Heart left ventricle (tissue), 13 donors: ENCODE measurements at regions not wholly inside any gene's neighbourhood (a gene's known extent, or its start where the extent isn't known, plus 50 kb on each side); places are given as distances from the start of the nearest gene placed in this dataset.

Experiments used
- POLR2A ChIP-seq, 2 donors: fragments of 450-650 bp; IDR thresholded peaks; one replicate each; pipeline ENCODE4 v1.6.1; 2017; ENCODE audit warnings: antibody characterized with exemption in 2 of 2, mild to moderate bottlenecking in 2 of 2, moderate library complexity in 2 of 2
- TF ChIP-seq, protein P1 (sequence below), 12 donors: fragments of 200-600 bp; sonication (generic) in 4 of 12; IDR thresholded peaks; one replicate each; pipeline versions ENCODE4 v1.5.0 to v1.8.0; 2018 to 2022; ENCODE audit warnings: antibody characterized with exemption in 12 of 12, mild to moderate bottlenecking in 5 of 12
- donor health status: ischemic (EF 13 %, LVEDD 7.1; RV severe dilation, severe dysfunction).
- donor health status: DM: no; HTN: yes; CAD: no.
- donor health status: DM: no; HTN: no; CAD: no.
- donor health status: ischemic (EF 25% LVEDD 6.9; RV normal size, moderate dysfunction).
- donor health status: ischemic (EF 25% LVEDD 5.7; RV mildly dilated, moderate dysfunction).
- donor health status: ischemic (EF 35%, LVEDD 5.7; RV mildly dilated, moderate dysfunction).
- donor health status: nonischemic (EF 11% LVEDD 7.7; RV severe dilation, severe dysfunction).
- donor health status: DM: yes; HTN: yes; CAD: no.
- donor health status: PGD.
- donor health status: ischemic (EF 29% LVEDD 5.4; RV normal size, mild dysfunction).
- donor health status: nonischemic (EF 23%, LVEDD 6.1; RV moderate dilation, normal function).

DNA sequence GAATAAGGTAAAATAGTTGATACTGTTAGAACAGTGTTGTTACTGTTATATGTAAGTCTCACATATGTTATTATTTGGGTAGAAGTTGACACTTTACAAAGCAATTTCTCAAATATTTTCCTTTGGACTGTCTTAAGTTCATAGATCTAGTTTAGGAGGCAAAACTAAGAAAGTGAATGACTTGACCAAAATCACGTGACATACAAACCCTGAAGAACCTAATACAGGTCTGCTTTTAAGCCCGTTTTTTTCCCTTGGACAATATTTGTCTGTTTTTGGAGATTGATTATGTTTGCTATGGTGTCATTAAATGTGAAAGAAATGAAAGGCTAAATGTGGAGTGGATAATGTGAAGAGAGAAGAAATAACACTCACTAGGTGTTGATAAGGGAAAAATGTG is 644.9 kb upstream of the PITX2 start:
- TF ChIP-seq, protein P1, sequence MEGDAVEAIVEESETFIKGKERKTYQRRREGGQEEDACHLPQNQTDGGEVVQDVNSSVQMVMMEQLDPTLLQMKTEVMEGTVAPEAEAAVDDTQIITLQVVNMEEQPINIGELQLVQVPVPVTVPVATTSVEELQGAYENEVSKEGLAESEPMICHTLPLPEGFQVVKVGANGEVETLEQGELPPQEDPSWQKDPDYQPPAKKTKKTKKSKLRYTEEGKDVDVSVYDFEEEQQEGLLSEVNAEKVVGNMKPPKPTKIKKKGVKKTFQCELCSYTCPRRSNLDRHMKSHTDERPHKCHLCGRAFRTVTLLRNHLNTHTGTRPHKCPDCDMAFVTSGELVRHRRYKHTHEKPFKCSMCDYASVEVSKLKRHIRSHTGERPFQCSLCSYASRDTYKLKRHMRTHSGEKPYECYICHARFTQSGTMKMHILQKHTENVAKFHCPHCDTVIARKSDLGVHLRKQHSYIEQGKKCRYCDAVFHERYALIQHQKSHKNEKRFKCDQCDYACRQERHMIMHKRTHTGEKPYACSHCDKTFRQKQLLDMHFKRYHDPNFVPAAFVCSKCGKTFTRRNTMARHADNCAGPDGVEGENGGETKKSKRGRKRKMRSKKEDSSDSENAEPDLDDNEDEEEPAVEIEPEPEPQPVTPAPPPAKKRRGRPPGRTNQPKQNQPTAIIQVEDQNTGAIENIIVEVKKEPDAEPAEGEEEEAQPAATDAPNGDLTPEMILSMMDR (IDR thresholded peaks at IDR 0.05) = no peak
- no peak for TF ChIP-seq POLR2A (IDR thresholded peaks at IDR 0.05)
